Panc1 (cell line): ENCODE measurements at regions not wholly inside any gene's neighbourhood (a gene's known extent, or its start where the extent isn't known, plus 50 kb on each side); places are given as distances from the start of the nearest gene placed in this dataset.

Source experiments
- ATAC-seq: fragments of 200-7000 bp; cut with Tn5 transposase; 2 replicates; pipeline ENCODE4 v1.9.1; 2020; ENCODE audit warnings: mild to moderate bottlenecking, moderate library complexity
- BruUV-seq: library from RNA; stranded (reverse); fragments of 400-500 nt; replicated peaks from 2 replicates; lab custom pipeline; 2021; lab: Mats Ljungman, UMichigan
- CTCF ChIA-PET: fragments of 300-600 bp; sonication (Branson Sonifier 250); formaldehyde crosslinking; loops from one replicate; lab custom pipeline; 2022; ENCODE audit warnings: antibody characterized with exemption; lab: Charles Lee
- POLR2A ChIA-PET: fragments of 300-600 bp; sonication (Branson Sonifier 250); formaldehyde crosslinking; loops from one replicate; lab custom pipeline; 2022; ENCODE audit warnings: antibody characterized with exemption; lab: Charles Lee
- DNase-seq: peaks from one replicate; pipeline ENCODE4 v3.0.0-alpha.2; 2010; ENCODE audit warnings: low read depth, low spot score
- H3K27ac ChIP-seq: 2 replicates; pipeline ENCODE4 v1.5.1; 2011; ENCODE audit warnings: mild to moderate bottlenecking, low read length, inconsistent platforms
- H3K27me3 ChIP-seq: fragments of 200-500 bp; sonication (Bioruptor generic); 2 replicates; pipeline ENCODE4 v1.6.0; 2014; ENCODE audit warnings: low read length, inconsistent platforms; ENCODE audit not compliant: control insufficient read depth, insufficient read depth
- H3K36me3 ChIP-seq: fragments of 200-500 bp; sonication (Bioruptor generic); 2 replicates; pipeline ENCODE4 v1.5.1; 2014; ENCODE audit warnings: inconsistent platforms, mild to moderate bottlenecking, low read length, moderate library complexity; ENCODE audit not compliant: control insufficient read depth, insufficient read depth
- H3K4me1 ChIP-seq: 2 replicates; pipeline ENCODE4 v1.5.1; 2011; ENCODE audit warnings: inconsistent platforms, mild to moderate bottlenecking, low read length, moderate library complexity; ENCODE audit not compliant: control insufficient read depth, insufficient read depth
- H3K4me3 ChIP-seq, 2 experiments: 2 replicates each; pipeline ENCODE4 v1.5.1; 2011 to 2012; ENCODE audit warnings: low read depth in 2 of 2, low read length in 2 of 2, mild to moderate bottlenecking in 2 of 2, inconsistent platforms in 1 of 2, moderate library complexity in 1 of 2
- H3K9me3 ChIP-seq: fragments of 200-500 bp; sonication (Bioruptor generic); 2 replicates; pipeline ENCODE4 v1.5.1; 2014; ENCODE audit warnings: low read depth, mild to moderate bottlenecking, inconsistent platforms, low read length, moderate library complexity; ENCODE audit not compliant: control insufficient read depth, insufficient read depth
- CTCF ChIP-seq: fragments of 450-650 bp; IDR thresholded peaks from 2 replicates; pipeline ENCODE4 v1.5.1; 2017; ENCODE audit warnings: mild to moderate bottlenecking
- POLR2AphosphoS5 ChIP-seq: IDR thresholded peaks from 2 replicates; pipeline ENCODE4 v1.6.1; 2012; ENCODE audit warnings: mild to moderate bottlenecking, low read depth, low read length, moderate library complexity
- REST ChIP-seq, 2 experiments: IDR thresholded peaks; 2 replicates each; pipeline ENCODE4 v1.6.1; 2011 to 2012; ENCODE audit warnings: low read depth in 2 of 2, control low read depth in 1 of 2, low read length in 1 of 2, mild to moderate bottlenecking in 1 of 2, moderate library complexity in 1 of 2; ENCODE audit not compliant: insufficient read depth in 1 of 2
- SIN3A ChIP-seq: IDR thresholded peaks from 2 replicates; pipeline ENCODE4 v1.6.1; 2012; ENCODE audit warnings: low read depth, mild to moderate bottlenecking, low read length, moderate library complexity, borderline replicate concordance; ENCODE audit not compliant: insufficient read depth
- TCF7L2 ChIP-seq: IDR thresholded peaks from 2 replicates; pipeline ENCODE4 v1.6.1; 2011; ENCODE audit warnings: mild to moderate bottlenecking, low read depth, low read length, inconsistent platforms
- in situ Hi-C: cut with HindIII; loops from 2 replicates; pipeline ENCODE4 v1.10.0; 2016; ENCODE audit warnings: low sequenced_read_pairs, low pct_unique_long_range_greater_than_20kb
- intact Hi-C: fragments of 100-400 bp; cut with micrococcal nuclease; formaldehyde crosslinking; loops from one replicate; pipeline ENCODE4 v1.10.0; 2022; ENCODE audit not compliant: unreplicated experiment

- Histone ChIP-seq H3K27me3 (no peaks in the 10 kb centered on the region), H3K9me3 (no peaks in the 10 kb centered on the region), H3K36me3 (no peaks in the 10 kb centered on the region), H3K4me1 (no peaks in the 10 kb centered on the region), H3K27ac (no peak overlapping the region), H3K4me3 (no peak overlapping the region)
- ATAC-seq (no peak), DNase-seq (no peak)
- POLR2A ChIA-PET, result no interaction called here
- CTCF ChIA-PET, result interaction anchor here (0.6 to 0.7 kb wide), 2 partner anchors 159 to 271 kb away, joined by 3 to 4 read pairs; no protein-coding TSS in a partner anchor
- intact Hi-C loops, result no loop called here
- TF ChIP-seq CTCF, result no peak
- TF ChIP-seq POLR2AphosphoS5, result no peak
- TF ChIP-seq REST (IDR thresholded peaks at IDR 0.05; ENCODE audit: insufficient read depth in 1 of 2, low read depth in 2 of 2, low read length in 1 of 2), result no peak
- no peak for TF ChIP-seq SIN3A
- no peak for TF ChIP-seq TCF7L2
- BruUV-seq, result no TSS peak
- in situ Hi-C loops, result no loop called here
These were observed 54.2 kb upstream of the MGST2 start for GRCh38 chr4:139611391-139611790.

GRCh38 chr4:139609647-139610046 is 53.6 kb upstream of the SETD7 start:
- Histone ChIP-seq H3K4me3 (no peak overlapping the region), H3K27me3 (no peaks in the 10 kb centered on the region), H3K9me3 (no peaks in the 10 kb centered on the region), H3K27ac (no peak overlapping the region), H3K4me1 (no peaks in the 10 kb centered on the region), H3K36me3 (no peaks in the 10 kb centered on the region)
- intact Hi-C loops (no loop called here), in situ Hi-C loops (no loop called here)
- TF ChIP-seq REST (IDR thresholded peaks at IDR 0.05; ENCODE audit: insufficient read depth in 1 of 2, low read depth in 2 of 2, low read length in 1 of 2), result no peak
- TF ChIP-seq CTCF, result no peak
- TF ChIP-seq POLR2AphosphoS5, result no peak
- no peak for TF ChIP-seq SIN3A
- TF ChIP-seq TCF7L2, result no peak
- ATAC-seq (no peak), DNase-seq (no peak)
- ChIA-PET CTCF (interaction anchor here (0.7 to 1.0 kb wide), 2 partner anchors 10 to 24 kb away, joined by 3 to 8 read pairs; no protein-coding TSS in a partner anchor), POLR2A (no interaction called here)
- BruUV-seq, result no TSS peak
